ENCODE measurements at regions not wholly inside any gene's neighbourhood (a gene's known extent, or its start where the extent isn't known, plus 50 kb on each side); places are given as distances from the start of the nearest gene placed in this dataset.

GRCh38 chr5:153432583-153432982 lies 57.9 kb upstream of the GRIA1 start:
- ChIA-PET POLR2A (ENCODE audit: partially characterized antibody) (no interaction called here), CTCF (ENCODE audit: partially characterized antibody) (interaction anchor here (1.8 to 3.4 kb wide), 2 partner anchors 14 to 543 kb away, joined by 6 to 13 read pairs; no protein-coding TSS in a partner anchor)
- H2BK12ac ChIP-seq (ENCODE audit: low read depth, low read length), result no peak overlapping the region
- DNase-seq (ENCODE audit: low read depth in 1 of 2, low spot score in 2 of 2), result no peak
- no peak overlapping the region for H3K9ac ChIP-seq (replicated peaks in 1 of 4; ENCODE audit: extremely low read depth in 1 of 4, low read depth in 3 of 4, low read length in 3 of 4)
- H3K56ac ChIP-seq (replicated peaks; ENCODE audit: insufficient read length, low read depth, low read length), result no peak overlapping the region
- 95% methylated on average over 3 of the region's 3 CpGs; no CpG with 5 or more reads in 1 of the 2 experiments for WGBS, 2 experiments (ENCODE audit: extremely low coverage in 1 of 2, insufficient coverage in 1 of 2, insufficient read length in 1 of 2, insufficient replicate concordance in 2 of 2, low coverage in 1 of 2, low lambda C conversion rate in 2 of 2, missing lambda C conversion rate in 1 of 2)
- H2AFZ ChIP-seq (ENCODE audit: low read length), result no peak overlapping the region
- FAIRE-seq, result no peak
- H3K36me3 ChIP-seq (ENCODE audit: control insufficient read depth in 2 of 4, insufficient read depth in 4 of 4, low read length in 3 of 4), result no peaks in the 10 kb centered on the region
- H2BK15ac ChIP-seq (ENCODE audit: low read length), result no peak overlapping the region; the same call in 1 of the 2 replicates
- H3K4me1 ChIP-seq (replicated peaks in 1 of 4; ENCODE audit: control insufficient read depth in 3 of 4, insufficient read depth in 4 of 4, low read length in 3 of 4), result peaks cover 0 to 5% (median 2%) of the 10 kb centered on the region in 4 experiments; a peak in 3 of 7 replicates
- H4K91ac ChIP-seq (replicated peaks; ENCODE audit: insufficient read length, low read length), result no peak overlapping the region
- no peak overlapping the region for H4K8ac ChIP-seq (ENCODE audit: extremely low read depth, insufficient read depth, low read length)
- no peak overlapping the region for H3K27ac ChIP-seq (ENCODE audit: low read depth, low read length)
- no peak overlapping the region for H4K5ac ChIP-seq (ENCODE audit: insufficient read length, low read depth, low read length)
- no peak overlapping the region for H3K4ac ChIP-seq (replicated peaks; ENCODE audit: insufficient read length, low read depth, low read length)
- no peak overlapping the region for H3K23ac ChIP-seq (ENCODE audit: insufficient read length)
- H3K4me3 ChIP-seq (ENCODE audit: extremely low read depth in 1 of 4, insufficient read depth in 2 of 4, low read depth in 3 of 4, low read length in 4 of 4), result no peak overlapping the region
- no peaks in the 10 kb centered on the region for H3K27me3 ChIP-seq (replicated peaks in 1 of 4; ENCODE audit: control insufficient read depth in 3 of 4, extremely low read depth in 1 of 4, insufficient read depth in 3 of 4, low read length in 3 of 4)
- no peak overlapping the region for H3K14ac ChIP-seq (ENCODE audit: insufficient read length)
- no peak overlapping the region for H3K18ac ChIP-seq (ENCODE audit: extremely low read depth, low read length)
- H4K20me1 ChIP-seq (replicated peaks in 1 of 2; ENCODE audit: control insufficient read depth in 1 of 2, insufficient read depth in 2 of 2, low read length in 2 of 2), result no peaks in the 10 kb centered on the region
- H3K79me1 ChIP-seq (ENCODE audit: low read depth, low read length), result no peaks in the 10 kb centered on the region
- H2BK5ac ChIP-seq (ENCODE audit: low read depth, low read length), result no peak overlapping the region
- H2BK20ac ChIP-seq (ENCODE audit: low read length), result no peak overlapping the region
- H3K23me2 ChIP-seq (ENCODE audit: low read depth, low read length), result no peaks in the 10 kb centered on the region
- H3K79me2 ChIP-seq (ENCODE audit: control insufficient read depth in 1 of 2, insufficient read depth in 2 of 2, low read length in 2 of 2), result no peaks in the 10 kb centered on the region
- H2BK120ac ChIP-seq (replicated peaks; ENCODE audit: low read depth, low read length), result no peak overlapping the region
- no peak overlapping the region for H3K4me2 ChIP-seq (ENCODE audit: insufficient read depth in 1 of 2, low read depth in 2 of 2, low read length in 2 of 2)
- no peak overlapping the region for H2AK5ac ChIP-seq (ENCODE audit: low read depth, low read length)
- no peak for TF ChIP-seq SAP30 (IDR thresholded peaks at IDR 0.05; ENCODE audit: insufficient read depth, insufficient replicate concordance, low read length)
- no peak for TF ChIP-seq GABPA (IDR thresholded peaks at IDR 0.05; ENCODE audit: borderline replicate concordance, insufficient read depth, low read length)
- TF ChIP-seq TEAD4 (IDR thresholded peaks at IDR 0.05; ENCODE audit: low read depth, low read length), result no peak
- no peak for TF ChIP-seq POLR2A (IDR thresholded peaks at IDR 0.05; ENCODE audit: control extremely low read depth in 1 of 2, low read depth in 2 of 2, low read length in 2 of 2)
- no peak for TF ChIP-seq HDAC2 (IDR thresholded peaks at IDR 0.05; ENCODE audit: borderline replicate concordance in 1 of 2, low read depth in 2 of 2, low read length in 2 of 2)
- TF ChIP-seq JUND (IDR thresholded peaks at IDR 0.05; ENCODE audit: low read length), result no peak
- TF ChIP-seq CBX5 (IDR thresholded peaks at IDR 0.05; ENCODE audit: low read depth, low read length), result no peak
- no peak for TF ChIP-seq CREB1 (IDR thresholded peaks at IDR 0.05)
- TF ChIP-seq TCF12 (IDR thresholded peaks at IDR 0.05; ENCODE audit: low read depth, low read length), result no peak
- no peak for TF ChIP-seq EGR1 (IDR thresholded peaks at IDR 0.05; ENCODE audit: borderline replicate concordance, low read depth, low read length)
- no peak for TF ChIP-seq SP1 (IDR thresholded peaks at IDR 0.05; ENCODE audit: low read depth, low read length)
- no peak for TF ChIP-seq TAF1 (IDR thresholded peaks at IDR 0.05; ENCODE audit: low read depth, low read length)
- no peak for TF ChIP-seq SP4 (IDR thresholded peaks at IDR 0.05; ENCODE audit: low read length)
- no peak for TF ChIP-seq FOSL1 (IDR thresholded peaks at IDR 0.05; ENCODE audit: insufficient read depth, low read depth, low read length)
- TF ChIP-seq KDM1A (IDR thresholded peaks at IDR 0.05; ENCODE audit: borderline replicate concordance, low read length), result no peak
- TF ChIP-seq RXRA (IDR thresholded peaks at IDR 0.05; ENCODE audit: insufficient read depth, low read depth, low read length), result no peak
- TF ChIP-seq CHD1 (IDR thresholded peaks at IDR 0.05; ENCODE audit: low read depth, low read length), result no peak
- no peaks in the 10 kb centered on the region for H3K9me3 ChIP-seq (ENCODE audit: insufficient read depth in 2 of 2, low read depth in 1 of 2, low read length in 1 of 2)
